ENCODE measurements at regions not wholly inside any gene's neighbourhood (a gene's known extent, or its start where the extent isn't known, plus 50 kb on each side); places are given as distances from the start of the nearest gene placed in this dataset.

DNA sequence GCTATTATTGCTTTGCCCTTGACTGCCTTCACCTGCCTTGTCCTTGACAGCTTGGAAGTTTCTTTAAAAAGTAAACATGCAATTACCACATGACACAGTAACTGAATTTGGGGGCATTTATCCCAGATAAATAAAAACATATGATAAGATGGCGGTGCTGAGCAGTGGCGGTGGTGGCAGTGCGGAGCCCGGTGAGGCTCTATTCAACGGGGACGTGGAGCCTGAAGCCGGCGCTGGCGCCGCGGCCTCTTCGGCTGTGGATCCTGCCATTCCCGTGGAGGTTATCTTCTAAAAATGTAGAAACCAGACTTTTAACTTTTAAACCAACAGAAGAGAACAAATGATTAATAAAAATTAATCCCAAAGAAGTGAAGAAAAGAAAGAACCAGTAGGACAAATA lies 59.7 kb upstream of the ZDHHC15 start:
- Histone ChIP-seq H3K36me3 (ENCODE audit: control insufficient read depth, insufficient read depth, low read length) (no peaks in the 10 kb centered on the region), H3K4me3 (ENCODE audit: low read depth, low read length) (no peak overlapping the region), H3K27me3 (ENCODE audit: control insufficient read depth, insufficient read depth, low read length) (no peaks in the 10 kb centered on the region)
- DNase-seq (ENCODE audit: low read depth): no peak
- TF ChIP-seq CTCF (IDR thresholded peaks at IDR 0.05; ENCODE audit: insufficient read depth, low read length, poor library complexity, severe bottlenecking): no peak
